Neural progenitor cell (in vitro differentiated cells): ENCODE measurements at regions not wholly inside any gene's neighbourhood (a gene's known extent, or its start where the extent isn't known, plus 50 kb on each side); places are given as distances from the start of the nearest gene placed in this dataset.
"Not testable (repeated sequence)": the region's sequence is repeated elsewhere in the genome, so short reads cannot be mapped to it uniquely, and the experiment has no call there.

Source experiments
- EZH2phosphoT487 ChIP-seq: fragments of 200-600 bp; sonication (generic); IDR thresholded peaks from 2 replicates; pipeline ENCODE4 v1.6.1; 2017; ENCODE audit warnings: antibody characterized with exemption
- TF ChIP-seq, protein P1 (sequence below): fragments of 200-600 bp; sonication (generic); IDR thresholded peaks from 2 replicates; pipeline ENCODE4 v1.5.1; 2017; ENCODE audit warnings: antibody characterized with exemption, mild to moderate bottlenecking

- TF ChIP-seq, protein P1, sequence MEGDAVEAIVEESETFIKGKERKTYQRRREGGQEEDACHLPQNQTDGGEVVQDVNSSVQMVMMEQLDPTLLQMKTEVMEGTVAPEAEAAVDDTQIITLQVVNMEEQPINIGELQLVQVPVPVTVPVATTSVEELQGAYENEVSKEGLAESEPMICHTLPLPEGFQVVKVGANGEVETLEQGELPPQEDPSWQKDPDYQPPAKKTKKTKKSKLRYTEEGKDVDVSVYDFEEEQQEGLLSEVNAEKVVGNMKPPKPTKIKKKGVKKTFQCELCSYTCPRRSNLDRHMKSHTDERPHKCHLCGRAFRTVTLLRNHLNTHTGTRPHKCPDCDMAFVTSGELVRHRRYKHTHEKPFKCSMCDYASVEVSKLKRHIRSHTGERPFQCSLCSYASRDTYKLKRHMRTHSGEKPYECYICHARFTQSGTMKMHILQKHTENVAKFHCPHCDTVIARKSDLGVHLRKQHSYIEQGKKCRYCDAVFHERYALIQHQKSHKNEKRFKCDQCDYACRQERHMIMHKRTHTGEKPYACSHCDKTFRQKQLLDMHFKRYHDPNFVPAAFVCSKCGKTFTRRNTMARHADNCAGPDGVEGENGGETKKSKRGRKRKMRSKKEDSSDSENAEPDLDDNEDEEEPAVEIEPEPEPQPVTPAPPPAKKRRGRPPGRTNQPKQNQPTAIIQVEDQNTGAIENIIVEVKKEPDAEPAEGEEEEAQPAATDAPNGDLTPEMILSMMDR = not testable (repeated sequence)
- TF ChIP-seq EZH2phosphoT487 = not testable (repeated sequence)
These were observed 291.2 kb downstream of the FAT4 start for GRCh38 chr4:125605926-125606325.
